HPDE6-E6E7 (cell line): ENCODE measurements at regions not wholly inside any gene's neighbourhood (a gene's known extent, or its start where the extent isn't known, plus 50 kb on each side); places are given as distances from the start of the nearest gene placed in this dataset.

ENCODE experiments used
- DNase-seq: peaks from one replicate; pipeline ENCODE4 v3.0.0; 2011; ENCODE audit warnings: missing footprints; ENCODE audit errors: extremely low spot score

- no peak for DNase-seq
These were observed 50.6 kb upstream of the PTGR2 start for GRCh38 chr14:73800970-73801515.

GRCh38 chr14:73797543-73798265, 53.9 kb upstream of the PTGR2 start:
- no peak for DNase-seq

- no peak for DNase-seq
These were observed 54.6 kb upstream of the PTGR2 start for GRCh38 chr14:73796893-73797542.

GRCh38 chr14:73796415-73796814, 55.2 kb upstream of the PTGR2 start:
- DNase-seq, result no peak

- no peak for DNase-seq
These were observed 55.7 kb upstream of the PTGR2 start for GRCh38 chr14:73795974-73796373.

- DNase-seq, result no peak
These were observed 56.2 kb upstream of the PTGR2 start for GRCh38 chr14:73795466-73795865.

- no peak for DNase-seq
These were observed 57.5 kb upstream of the PTGR2 start for GRCh38 chr14:73794146-73794545.

GRCh38 chr14:73792481-73792880, 59.1 kb upstream of the PTGR2 start:
- no peak for DNase-seq

- DNase-seq, result no peak
These were observed 61.5 kb upstream of the PTGR2 start for GRCh38 chr14:73789989-73790581.

GRCh38 chr14:73788701-73789551, 62.7 kb upstream of the PTGR2 start:
- DNase-seq, result no peak

GRCh38 chr14:73788317-73788598, 63.4 kb upstream of the PTGR2 start:
- DNase-seq, result no peak

GRCh38 chr14:73787486-73788316, 63.9 kb upstream of the PTGR2 start:
- DNase-seq, result no peak

- DNase-seq, result no peak
These were observed 64.8 kb upstream of the PTGR2 start for GRCh38 chr14:73786636-73787485.

GRCh38 chr14:73785834-73786635, 65.6 kb upstream of the PTGR2 start:
- DNase-seq, result peak; percentile 80

- no peak for DNase-seq
These were observed 66.2 kb upstream of the PTGR2 start for GRCh38 chr14:73785336-73785833.

GRCh38 chr14:73784988-73785313, 66.7 kb upstream of the PTGR2 start:
- DNase-seq, result no peak

- no peak for DNase-seq
These were observed 67.2 kb upstream of the PTGR2 start for GRCh38 chr14:73784181-73784987.

GRCh38 chr14:73783107-73783727, 68.4 kb upstream of the PTGR2 start:
- DNase-seq, result no peak
